ENCODE measurements at regions not wholly inside any gene's neighbourhood (a gene's known extent, or its start where the extent isn't known, plus 50 kb on each side); places are given as distances from the start of the nearest gene placed in this dataset.
"Not testable (repeated sequence)": the region's sequence is repeated elsewhere in the genome, so short reads cannot be mapped to it uniquely, and the experiment has no call there.

GRCh38 chr13:104510422-104510821 is 1444.2 kb upstream of the SLC10A2 start (continued):
- no peak for TF ChIP-seq KLF9 (tag by site-specific recombination; IDR thresholded peaks at IDR 0.05; ENCODE audit: low read depth)
- TF ChIP-seq ZNF148 (tag by site-specific recombination; IDR thresholded peaks at IDR 0.05; ENCODE audit: borderline replicate concordance): no peak
- no peak for TF ChIP-seq ELK4 (IDR thresholded peaks at IDR 0.05; ENCODE audit: borderline replicate concordance, low read depth, low read length)
- no peak for TF ChIP-seq INSM2 (tag by site-specific recombination; IDR thresholded peaks at IDR 0.05)
- no peak for TF ChIP-seq ZNF311 (tag by site-specific recombination; IDR thresholded peaks at IDR 0.05; ENCODE audit: borderline replicate concordance)
- TF ChIP-seq ZNF837 (tag by site-specific recombination; IDR thresholded peaks at IDR 0.05): no peak
- TF ChIP-seq ZSCAN16 (tag by site-specific recombination; IDR thresholded peaks at IDR 0.05): no peak

- CTCF ChIA-PET: not testable (repeated sequence)
Observed at GRCh38 chr13:104493502-104493901, 1427.3 kb upstream of the SLC10A2 start.

GRCh38 chr13:104491916-104492315 is 1425.7 kb upstream of the SLC10A2 start:
- ChIA-PET POLR2A (no interaction called here), CTCF (no interaction called here)
- Histone ChIP-seq H3K36me3 (ENCODE audit: control insufficient read depth in 2 of 2, insufficient read depth in 1 of 2, low read length in 2 of 2) (no peaks in the 10 kb centered on the region), H3K27ac (ENCODE audit: extremely low read depth, low read depth, low read length) (no peak overlapping the region), H3K9me3 (ENCODE audit: control insufficient read depth, insufficient read depth, low read depth, low read length) (no peaks in the 10 kb centered on the region), H3K4me3 (ENCODE audit: low read depth, low read length) (no peak overlapping the region), H3K4me1 (ENCODE audit: control insufficient read depth, insufficient read depth, low read length) (peaks cover 3% of the 10 kb centered on the region; the same call in 1 of the 2 replicates)
- TF ChIP-seq ZNF266 (tag by site-specific recombination; IDR thresholded peaks at IDR 0.05; ENCODE audit: low read depth) (no peak), KLF16 (tag by site-specific recombination; IDR thresholded peaks at IDR 0.05) (no peak), ZNF548 (tag by site-specific recombination; IDR thresholded peaks at IDR 0.05) (no peak), ZNF544 (tag by site-specific recombination; IDR thresholded peaks at IDR 0.05) (no peak), ZBTB21 (tag by site-specific recombination; IDR thresholded peaks at IDR 0.05) (no peak), SETDB1 (IDR thresholded peaks at IDR 0.05; ENCODE audit: insufficient read length, low read length) (no peak), CTCF (tag by site-specific recombination; IDR thresholded peaks at IDR 0.05) (no peak), ZBTB6 (tag by site-specific recombination; IDR thresholded peaks at IDR 0.05) (no peak), ZXDB (tag by site-specific recombination; IDR thresholded peaks at IDR 0.05) (no peak), ZNF184 (tag by site-specific recombination; IDR thresholded peaks at IDR 0.05) (no peak), ZNF623 (tag by site-specific recombination; IDR thresholded peaks at IDR 0.05) (no peak), ZNF449 (tag by site-specific recombination; IDR thresholded peaks at IDR 0.05) (no peak), ZNF280D (tag by site-specific recombination; IDR thresholded peaks at IDR 0.05) (no peak), ZFP69B (tag by site-specific recombination; IDR thresholded peaks at IDR 0.05) (no peak)

More at GRCh38 chr13:104493502-104493901, 1427.3 kb upstream of the SLC10A2 start:
- H3K27ac ChIP-seq (ENCODE audit: extremely low read depth, low read depth, low read length); H3K4me1 ChIP-seq (ENCODE audit: control insufficient read depth, insufficient read depth, low read length); H3K4me3 ChIP-seq (ENCODE audit: low read depth, low read length); H3K9me3 ChIP-seq (ENCODE audit: control insufficient read depth, insufficient read depth, low read depth, low read length); POLR2A ChIA-PET; H3K36me3 ChIP-seq (ENCODE audit: control insufficient read depth in 2 of 2, insufficient read depth in 1 of 2, low read length in 2 of 2): not testable (repeated sequence)
- peak; percentile 81 for TF ChIP-seq ZNF146 (tag by site-specific recombination; IDR thresholded peaks at IDR 0.05)
